Keratinocyte (primary cell): ENCODE measurements at regions not wholly inside any gene's neighbourhood (a gene's known extent, or its start where the extent isn't known, plus 50 kb on each side); places are given as distances from the start of the nearest gene placed in this dataset.

ENCODE experiments used
- CTCF ChIP-seq, 3 experiments: IDR thresholded peaks in 1 of 3; conservative IDR thresholded peaks in 1 of 3; optimal IDR thresholded peaks in 1 of 3; 2 replicates in 2 of 3; 3 replicates in 1 of 3; pipeline versions ENCODE3 to v1.5.1; 2011; ENCODE audit warnings: low read length in 3 of 3, mild to moderate bottlenecking in 3 of 3, moderate library complexity in 2 of 3, control low read depth in 1 of 3, inconsistent platforms in 1 of 3; ENCODE audit not compliant: insufficient read depth in 2 of 3; ENCODE audit errors: extremely low read depth in 1 of 3
- EZH2 ChIP-seq: IDR thresholded peaks from one replicate; pipeline ENCODE4 v1.6.1; 2012; ENCODE audit warnings: inconsistent platforms, mild to moderate bottlenecking, low read length, moderate library complexity

DNA sequence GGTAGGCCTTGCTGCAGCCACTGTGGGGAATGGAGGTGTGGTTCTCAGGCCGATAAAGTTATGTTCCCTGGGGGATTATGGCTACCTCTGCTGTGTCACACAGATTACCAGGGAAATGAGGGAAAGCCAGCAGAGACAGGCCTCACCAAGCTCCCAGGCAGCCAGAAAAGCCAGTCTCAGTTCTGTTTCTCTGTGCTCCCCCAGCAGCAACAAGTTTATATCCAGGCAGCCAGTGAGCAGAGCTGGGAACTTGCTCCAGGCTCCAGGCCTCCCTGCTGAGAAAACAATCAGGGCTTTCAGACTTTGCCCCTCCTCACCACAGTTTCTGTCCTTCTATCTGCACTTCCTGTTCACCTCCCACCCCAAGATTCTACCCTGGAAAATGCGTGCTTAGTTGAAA is 596.6 kb upstream of the GYPC start:
- TF ChIP-seq CTCF (optimal IDR thresholded peaks at IDR 0.05 in 1 of 3, IDR thresholded peaks at IDR 0.05 in 1 of 3, conservative IDR thresholded peaks at IDR 0.05 in 1 of 3; ENCODE audit: extremely low read depth in 1 of 3, insufficient read depth in 2 of 3, low read length in 3 of 3) (no peak), EZH2 (no peak)
